Thoracic aorta (tissue), 2 donors: ENCODE measurements at regions not wholly inside any gene's neighbourhood (a gene's known extent, or its start where the extent isn't known, plus 50 kb on each side); places are given as distances from the start of the nearest gene placed in this dataset.

Experiments used
- ATAC-seq: fragments of 150-250 bp; one replicate; pipeline ENCODE4 v1.8.0; 2017; ENCODE audit warnings: low read depth; ENCODE audit not compliant: insufficient number of reproducible peaks, low FRiP score
- DNase-seq: peaks from one replicate; pipeline ENCODE4 v3.0.0-alpha.2; 2020; ENCODE audit warnings: low spot score
- H3K27ac ChIP-seq, 2 donors: fragments of 200-600 bp; sonication (generic); 1 replicate in 1 of 2; 2 replicates in 1 of 2; pipeline ENCODE4 v1.5.1; 2016; ENCODE audit warnings: mild to moderate bottlenecking in 2 of 2, moderate library complexity in 2 of 2
- H3K27me3 ChIP-seq: fragments of 200-600 bp; sonication (generic); replicated peaks from 2 replicates; pipeline ENCODE4 v1.6.0; 2016; ENCODE audit warnings: mild to moderate bottlenecking; ENCODE audit not compliant: insufficient read depth
- H3K36me3 ChIP-seq: fragments of 200-600 bp; sonication (generic); one replicate; pipeline ENCODE4 v1.5.1; 2016
- H3K4me1 ChIP-seq, 2 donors: fragments of 200-600 bp; sonication (generic); 1 replicate in 1 of 2; 2 replicates in 1 of 2; pipeline versions ENCODE4 v1.5.1 to v1.6.0; 2016; ENCODE audit warnings: low read depth in 2 of 2, mild to moderate bottlenecking in 1 of 2; ENCODE audit not compliant: control insufficient read depth in 1 of 2
- H3K4me3 ChIP-seq: fragments of 200-600 bp; sonication (generic); 2 replicates; pipeline ENCODE4 v1.5.1; 2016; ENCODE audit warnings: mild to moderate bottlenecking
- H3K9me3 ChIP-seq: fragments of 200-600 bp; sonication (generic); 2 replicates; pipeline ENCODE4 v1.5.1; 2016
- CTCF ChIP-seq: fragments of 200-600 bp; sonication (generic); IDR thresholded peaks from one replicate; pipeline ENCODE4 v1.5.1; 2019; ENCODE audit warnings: antibody characterized with exemption

- no peak for DNase-seq
- Histone ChIP-seq H3K27me3 (no peaks in the 10 kb centered on the region), H3K36me3 (no peaks in the 10 kb centered on the region), H3K4me1 (peaks cover 5 to 7% of the 10 kb centered on the region in 2 donors), H3K9me3 (no peaks in the 10 kb centered on the region), H3K4me3 (no peak overlapping the region), H3K27ac (no peak overlapping the region)
- TF ChIP-seq CTCF = no peak
- no peak for ATAC-seq
Observed at GRCh38 chr13:80475718-80476117, 134.8 kb upstream of the SPRY2 start.

GRCh38 chr13:80473695-80474094 lies 132.8 kb upstream of the SPRY2 start:
- DNase-seq (no peak), ATAC-seq (no peak)
- Histone ChIP-seq H3K4me1 (peaks cover 19 to 27% of the 10 kb centered on the region in 2 donors), H3K4me3 (no peak overlapping the region), H3K36me3 (no peaks in the 10 kb centered on the region), H3K27ac (no peak overlapping the region), H3K9me3 (no peaks in the 10 kb centered on the region), H3K27me3 (no peaks in the 10 kb centered on the region)
- TF ChIP-seq CTCF = no peak

- no peak for TF ChIP-seq CTCF
- Histone ChIP-seq H3K4me3 (peak overlapping the region; percentile 33), H3K27ac (peak overlapping the region; percentile 67 to 89), H3K9me3 (no peaks in the 10 kb centered on the region), H3K4me1 (peaks cover 21 to 30% of the 10 kb centered on the region in 2 donors), H3K36me3 (no peaks in the 10 kb centered on the region), H3K27me3 (no peaks in the 10 kb centered on the region)
- ATAC-seq (peak; percentile 92), DNase-seq (peak; percentile 42)
Observed at GRCh38 chr13:80469853-80470381, 129.0 kb upstream of the SPRY2 start.

GRCh38 chr13:80469105-80469852 lies 128.4 kb upstream of the SPRY2 start:
- Histone ChIP-seq H3K4me3 (peak overlapping the region; percentile 33), H3K4me1 (peaks cover 22 to 30% of the 10 kb centered on the region in 2 donors), H3K9me3 (no peaks in the 10 kb centered on the region), H3K27ac (peak overlapping the region; percentile 67 to 89), H3K36me3 (no peaks in the 10 kb centered on the region), H3K27me3 (no peaks in the 10 kb centered on the region)
- peak; percentile 40 for ATAC-seq
- TF ChIP-seq CTCF = no peak
- no peak for DNase-seq

- ATAC-seq (no peak), DNase-seq (no peak)
- no peaks in the 10 kb centered on the region for H3K36me3 ChIP-seq
- H3K9me3 ChIP-seq = no peaks in the 10 kb centered on the region
- H3K27ac ChIP-seq = no peak overlapping the region
- no peak for TF ChIP-seq CTCF
- peaks cover 19 to 24% of the 10 kb centered on the region in 2 donors for H3K4me1 ChIP-seq
- H3K4me3 ChIP-seq = no peak overlapping the region
- no peaks in the 10 kb centered on the region for H3K27me3 ChIP-seq
Observed at GRCh38 chr13:80465321-80465720, 124.4 kb upstream of the SPRY2 start.
